Lower leg skin (tissue), 4 donors: ENCODE measurements at regions not wholly inside any gene's neighbourhood (a gene's known extent, or its start where the extent isn't known, plus 50 kb on each side); places are given as distances from the start of the nearest gene placed in this dataset.
"Not testable (repeated sequence)": the region's sequence is repeated elsewhere in the genome, so short reads cannot be mapped to it uniquely, and the experiment has no call there.

Experiments used
- DNase-seq, 2 donors: peaks; one replicate each; pipeline ENCODE4 v3.0.0-alpha.2; 2019; ENCODE audit warnings: low spot score in 2 of 2
- H3K4me3 ChIP-seq: fragments of 200-600 bp; sonication (generic); 2 replicates; pipeline ENCODE4 v1.5.1; 2017; ENCODE audit warnings: mild to moderate bottlenecking, low read depth; ENCODE audit not compliant: poor library complexity, severe bottlenecking
- CTCF ChIP-seq, 3 donors: fragments of 450-650 bp; IDR thresholded peaks; one replicate each; pipeline ENCODE4 v1.5.1; 2016; ENCODE audit warnings: antibody characterized with exemption in 3 of 3, mild to moderate bottlenecking in 3 of 3, moderate library complexity in 2 of 3
- POLR2A ChIP-seq, 2 donors: fragments of 450-650 bp; IDR thresholded peaks; one replicate each; pipeline ENCODE4 v1.6.1; 2016 to 2017; ENCODE audit warnings: antibody characterized with exemption in 2 of 2, mild to moderate bottlenecking in 1 of 2, moderate library complexity in 1 of 2
- WGBS, 2 donors: methylation state at CpG; one replicate each; pipeline ENCODE4 v1.1.5; 2018; 5-methylcytosine and 5-hydroxymethylcytosine counted together
- intact Hi-C: fragments of 100-400 bp; cut with DNase I; formaldehyde crosslinking; loops from one replicate; pipeline ENCODE4 v1.15.0; 2023; ENCODE audit warnings: low total_unique reads

GRCh38 chr7:138245682-138246081, 169.4 kb downstream of the AKR1D1 start:
- intact Hi-C loops: no loop called here
- no peak for DNase-seq
- 88 to 97% methylated on average over 1 of the region's 1 CpG for WGBS, 2 donors
- TF ChIP-seq POLR2A (IDR thresholded peaks at IDR 0.05): no peak
- no peak overlapping the region for H3K4me3 ChIP-seq

GRCh38 chr7:138246428-138246827, 170.2 kb downstream of the AKR1D1 start:
- H3K4me3 ChIP-seq: no peak overlapping the region
- WGBS, 2 donors: 62 to 65% methylated on average over 5 of the region's 5 CpGs
- no peak for TF ChIP-seq CTCF (IDR thresholded peaks at IDR 0.05)
- intact Hi-C loops: no loop called here
- no peak for DNase-seq

- no peak for DNase-seq
- H3K4me3 ChIP-seq: no peak overlapping the region
- intact Hi-C loops: no loop called here
- WGBS, 2 donors: 27 to 48% methylated on average over 1 of the region's 1 CpG
- no peak for TF ChIP-seq POLR2A (IDR thresholded peaks at IDR 0.05)
- no peak for TF ChIP-seq CTCF (IDR thresholded peaks at IDR 0.05)
Observed at GRCh38 chr7:138247081-138247480, 170.8 kb downstream of the AKR1D1 start.

- DNase-seq: no peak
- TF ChIP-seq POLR2A (IDR thresholded peaks at IDR 0.05) (no peak), CTCF (IDR thresholded peaks at IDR 0.05) (no peak)
- H3K4me3 ChIP-seq: no peak overlapping the region
- intact Hi-C loops: no loop called here
- 52 to 76% methylated on average over 9 of the region's 9 CpGs for WGBS, 2 donors
Observed at GRCh38 chr7:138247568-138248333, 171.5 kb downstream of the AKR1D1 start.

- no peak for DNase-seq
- TF ChIP-seq CTCF (IDR thresholded peaks at IDR 0.05) (no peak), POLR2A (IDR thresholded peaks at IDR 0.05) (no peak)
Observed at GRCh38 chr7:138248609-138249008, 172.3 kb downstream of the AKR1D1 start.

GRCh38 chr7:138249975-138250374, 173.7 kb downstream of the AKR1D1 start:
- WGBS, 2 donors: 92 to 95% methylated on average over 4 of the region's 4 CpGs
- H3K4me3 ChIP-seq: no peak overlapping the region
- TF ChIP-seq POLR2A (IDR thresholded peaks at IDR 0.05) (no peak), CTCF (IDR thresholded peaks at IDR 0.05) (no peak)
- intact Hi-C loops: no loop called here
- no peak for DNase-seq

More at GRCh38 chr7:138248609-138249008, 172.3 kb downstream of the AKR1D1 start:
- H3K4me3 ChIP-seq: no peak overlapping the region
- intact Hi-C loops: no loop called here

- H3K4me3 ChIP-seq: not testable (repeated sequence)
- WGBS, 2 donors: 76 to 77% methylated on average over 5 of the region's 5 CpGs
Observed at GRCh38 chr7:138252666-138253065, 176.4 kb downstream of the AKR1D1 start.

More at GRCh38 chr7:138252666-138253065, 176.4 kb downstream of the AKR1D1 start:
- intact Hi-C loops: not testable (repeated sequence)
- DNase-seq: peak in 1 of 2 donors; percentile 27
